Hematopoietic multipotent progenitor cell treated with erythropoietin and hydrocortisone succinate and interleukin-3 and kit ligand, for 6 days (in vitro differentiated cells): ENCODE measurements at regions not wholly inside any gene's neighbourhood (a gene's known extent, or its start where the extent isn't known, plus 50 kb on each side); places are given as distances from the start of the nearest gene placed in this dataset.

ENCODE experiments used
- DNase-seq: peaks from one replicate; pipeline ENCODE4 v3.0.0-alpha.2; 2015

DNA sequence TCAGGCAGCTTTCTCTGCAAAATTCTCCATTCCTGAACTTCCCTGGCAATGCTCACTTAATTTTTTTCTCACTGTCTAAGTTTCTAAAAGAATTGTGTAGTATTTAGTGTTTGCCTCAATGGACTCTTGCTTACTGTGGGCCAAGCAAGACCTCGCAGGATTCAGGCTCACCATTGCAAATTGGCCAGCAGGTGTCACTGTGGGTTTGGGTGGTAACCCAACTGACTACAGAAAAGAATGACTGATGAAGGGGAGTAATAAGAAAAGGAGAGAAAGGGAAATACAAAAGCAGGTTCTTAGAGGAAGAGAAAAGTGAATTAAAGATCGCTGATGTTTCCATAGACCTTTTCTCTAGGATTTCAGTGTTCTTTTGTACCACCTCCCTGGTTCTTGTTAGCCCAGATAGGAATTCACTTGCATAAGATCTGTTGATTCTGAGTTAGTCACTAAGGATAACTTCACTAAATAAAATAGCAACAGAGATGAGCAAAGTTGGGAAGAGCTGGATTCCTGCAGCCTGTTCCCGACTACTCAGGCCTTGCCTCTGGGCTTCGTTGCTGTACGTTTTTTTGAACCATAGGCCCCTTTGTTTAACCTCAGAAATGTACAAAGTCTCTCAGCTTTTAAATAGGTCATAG, 386.5 kb upstream of the DDHD1 start:
- peak; percentile 71 for DNase-seq

DNA sequence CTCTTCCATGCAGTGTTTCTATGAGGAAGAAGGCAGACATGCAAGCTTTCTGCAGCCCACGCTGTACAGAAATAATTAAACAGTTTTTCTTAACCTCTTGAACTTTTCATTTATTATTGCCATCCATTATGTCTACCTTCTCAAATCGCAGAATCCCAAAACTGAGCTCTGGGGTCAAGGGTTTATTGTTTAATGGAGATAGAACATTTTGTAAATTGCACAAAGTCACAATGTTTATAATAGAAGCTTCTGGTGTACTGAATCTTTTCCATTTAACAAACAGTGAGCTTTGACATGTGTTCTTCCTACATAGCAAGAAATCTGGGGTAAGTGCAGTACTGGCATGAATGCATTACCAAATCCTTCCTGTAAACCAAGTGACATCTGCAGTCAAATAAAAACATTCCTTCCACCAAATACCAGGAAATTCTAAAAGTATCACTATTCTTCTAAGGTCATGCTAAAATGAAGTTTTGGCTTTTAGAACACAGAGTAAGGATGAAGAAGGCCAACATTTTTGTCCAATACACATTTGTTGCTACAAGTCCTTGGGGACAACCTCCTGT, 385.3 kb upstream of the DDHD1 start:
- no peak for DNase-seq

DNA sequence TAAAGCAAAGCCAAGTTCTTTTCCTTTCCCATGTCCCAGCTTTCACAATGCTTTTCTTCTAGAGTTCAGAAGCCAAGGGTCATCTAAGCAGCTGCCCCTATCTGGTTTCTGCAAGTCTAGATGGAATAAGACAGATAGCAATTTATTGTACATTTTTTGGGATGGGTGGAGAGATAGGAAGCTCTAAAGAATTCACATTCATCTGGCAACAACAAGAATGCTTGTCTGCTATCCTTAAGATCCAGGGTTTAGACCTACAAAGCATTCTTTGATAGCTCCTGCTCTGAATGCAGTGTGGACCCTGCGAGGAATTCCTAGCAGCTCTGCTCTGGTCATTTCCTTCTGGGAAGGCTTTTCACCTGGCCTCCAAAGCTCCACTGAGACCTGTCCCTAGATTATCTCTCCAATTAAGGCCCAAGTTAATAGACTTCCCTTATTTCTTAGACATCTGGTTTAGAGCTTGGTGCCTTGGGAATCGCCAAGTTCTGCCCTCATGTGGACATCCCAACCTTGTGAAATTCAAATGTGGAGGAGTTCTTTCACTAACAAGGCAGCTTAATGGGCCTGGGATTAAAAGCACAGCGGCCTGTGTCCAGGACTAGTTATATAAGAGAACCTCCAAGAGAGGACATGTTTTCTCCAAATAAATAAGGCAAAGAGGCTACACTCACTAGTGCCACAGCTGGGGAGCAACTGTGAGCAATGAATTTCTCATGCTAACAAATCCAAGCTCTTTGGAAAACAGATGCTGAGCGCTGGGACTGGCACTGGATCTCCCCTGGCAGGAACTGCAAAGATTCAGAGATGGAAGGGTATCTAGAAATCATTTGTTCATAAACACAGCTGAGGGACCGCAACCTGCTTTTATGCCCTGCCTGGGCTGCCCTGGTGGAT, 384.5 kb upstream of the DDHD1 start:
- no peak for DNase-seq

DNA sequence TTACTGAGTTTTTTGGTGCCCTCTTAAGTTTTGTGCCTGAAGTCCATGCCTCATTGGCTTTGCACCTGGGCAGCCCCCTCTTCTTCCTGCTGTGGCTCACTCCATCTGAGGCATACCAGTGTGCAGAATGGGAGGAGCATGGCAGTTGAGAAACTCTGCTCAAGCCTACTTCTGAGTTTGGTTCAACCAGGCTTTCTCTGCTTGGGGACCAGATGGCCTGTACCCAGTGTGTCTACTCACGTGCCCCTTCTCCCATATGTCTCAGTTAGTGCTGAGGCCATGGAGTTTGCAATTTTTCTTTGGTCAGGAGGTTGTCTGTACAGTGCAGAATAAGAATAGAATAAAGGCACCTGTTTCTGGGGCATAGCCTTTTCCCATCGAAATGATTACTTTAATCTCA, 383.3 kb upstream of the DDHD1 start:
- DNase-seq, result no peak

DNA sequence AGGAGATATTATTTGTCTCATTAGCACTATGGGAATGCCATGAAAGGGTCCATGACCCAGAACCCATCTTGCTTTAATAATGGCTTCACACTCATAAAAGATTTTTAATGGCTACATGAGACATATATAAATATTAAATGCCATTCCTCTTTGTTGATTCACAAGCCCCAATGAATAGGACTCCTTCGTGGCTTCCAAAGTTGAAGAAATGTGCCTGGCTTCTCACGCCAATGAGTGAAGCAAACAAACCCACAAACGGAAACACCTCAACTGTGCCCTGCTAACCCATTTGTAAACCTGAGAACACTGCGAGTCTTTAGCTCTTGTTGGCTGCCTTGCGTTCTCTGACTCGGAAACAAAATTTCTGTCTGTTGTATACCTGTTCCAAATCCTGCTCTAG, 381.7 kb upstream of the DDHD1 start:
- no peak for DNase-seq

DNA sequence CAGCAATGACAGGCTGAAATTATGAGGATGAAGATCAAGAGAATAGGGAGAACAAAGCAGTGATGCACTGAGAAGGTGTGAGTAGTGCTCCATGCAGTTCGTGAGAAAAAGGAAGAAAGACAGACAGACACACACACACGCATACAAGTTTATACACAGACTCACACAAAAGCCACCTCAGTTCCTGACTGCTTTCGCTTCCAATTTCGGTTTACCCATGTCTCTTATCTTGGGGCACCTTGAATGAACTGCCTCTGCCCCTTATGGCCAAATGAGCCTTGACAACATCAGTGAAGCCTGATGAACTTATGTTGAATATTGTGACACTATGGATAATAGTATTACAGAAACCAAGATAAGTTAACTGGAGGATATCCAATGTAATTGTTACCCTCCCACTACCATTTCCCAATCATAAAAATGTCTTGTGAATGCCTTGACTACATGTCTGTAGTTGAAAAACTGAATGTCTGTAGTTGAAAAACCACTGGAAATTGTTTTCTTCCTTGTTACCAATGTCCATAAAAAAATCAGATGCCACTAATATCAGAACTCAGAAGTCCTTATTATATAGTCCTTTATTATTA, 380.4 kb upstream of the DDHD1 start:
- DNase-seq, result no peak

DNA sequence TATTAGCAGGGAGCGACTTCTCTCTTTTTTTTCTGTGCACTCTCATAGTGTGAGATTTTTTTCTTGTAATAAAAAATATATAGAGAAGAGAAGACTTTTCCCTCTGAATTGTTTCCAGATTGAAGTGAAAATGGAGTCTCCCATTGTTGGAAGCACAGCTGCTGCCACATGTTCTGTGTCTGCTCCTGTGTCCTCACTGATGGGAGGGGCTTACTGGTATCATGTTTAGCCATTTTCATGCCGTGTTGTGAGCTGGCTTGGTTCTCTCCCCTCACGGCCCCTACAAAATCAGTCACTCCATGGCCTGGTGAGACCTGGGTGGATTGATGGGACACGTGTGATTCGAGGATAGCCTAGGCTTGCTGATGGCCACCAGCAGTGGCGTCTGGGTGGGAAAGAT, 379.7 kb upstream of the DDHD1 start:
- no peak for DNase-seq

DNA sequence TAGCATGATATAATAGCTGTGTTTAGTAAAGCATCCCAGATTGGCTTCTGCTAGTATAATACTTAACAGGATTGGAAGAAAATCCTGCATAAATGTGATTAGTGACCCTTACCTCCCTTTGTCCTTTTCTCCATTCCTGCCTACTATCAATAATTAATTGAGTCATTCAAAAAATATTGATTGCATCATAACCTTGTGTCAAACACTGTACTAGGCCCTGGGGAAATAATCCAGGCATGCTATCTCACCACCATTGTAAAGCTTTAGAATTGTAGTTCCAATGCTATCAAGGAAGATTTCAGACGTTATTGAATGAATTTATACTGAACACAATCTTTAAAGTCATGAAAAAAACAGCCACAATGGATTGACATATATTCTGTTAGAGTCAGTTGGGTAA, 378.6 kb upstream of the DDHD1 start:
- DNase-seq, result no peak

DNA sequence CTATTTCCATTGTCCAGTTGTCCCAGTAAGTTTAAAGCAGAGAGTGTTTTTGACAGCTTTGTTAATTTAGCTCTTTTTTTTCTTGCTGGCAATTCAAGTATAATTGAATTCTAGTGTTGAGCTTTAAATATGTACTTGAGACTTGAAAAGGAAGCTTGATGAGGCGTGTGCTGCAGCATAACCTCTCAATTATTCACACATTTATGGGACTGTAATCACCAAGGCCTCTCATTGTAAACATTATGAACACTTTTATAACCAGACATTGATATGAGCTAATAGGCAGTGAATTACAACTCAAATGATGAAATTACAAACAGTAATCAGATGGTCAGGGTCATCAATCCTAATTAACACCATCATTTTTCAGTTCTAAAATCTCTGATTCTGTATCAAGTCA, 378.0 kb upstream of the DDHD1 start:
- DNase-seq, result no peak

DNA sequence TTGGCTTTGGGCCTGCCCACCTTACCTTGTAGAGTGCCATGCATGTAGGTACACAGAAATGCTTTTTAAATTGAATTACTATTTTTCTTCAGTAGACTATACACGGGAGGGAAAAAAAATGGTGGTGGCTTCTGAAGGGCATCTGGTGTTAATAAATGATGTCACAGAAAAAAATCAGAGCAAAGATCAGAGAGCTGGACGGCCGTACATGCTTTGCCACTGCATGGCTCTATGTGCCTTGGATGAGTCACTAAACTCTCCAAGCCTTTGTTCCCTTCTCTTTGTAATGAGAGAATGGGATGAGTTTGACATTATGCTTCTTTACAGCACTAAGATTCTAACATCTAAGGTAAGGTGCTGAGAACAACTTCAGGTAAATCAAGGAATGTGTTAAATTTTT, 376.4 kb upstream of the DDHD1 start:
- no peak for DNase-seq

DNA sequence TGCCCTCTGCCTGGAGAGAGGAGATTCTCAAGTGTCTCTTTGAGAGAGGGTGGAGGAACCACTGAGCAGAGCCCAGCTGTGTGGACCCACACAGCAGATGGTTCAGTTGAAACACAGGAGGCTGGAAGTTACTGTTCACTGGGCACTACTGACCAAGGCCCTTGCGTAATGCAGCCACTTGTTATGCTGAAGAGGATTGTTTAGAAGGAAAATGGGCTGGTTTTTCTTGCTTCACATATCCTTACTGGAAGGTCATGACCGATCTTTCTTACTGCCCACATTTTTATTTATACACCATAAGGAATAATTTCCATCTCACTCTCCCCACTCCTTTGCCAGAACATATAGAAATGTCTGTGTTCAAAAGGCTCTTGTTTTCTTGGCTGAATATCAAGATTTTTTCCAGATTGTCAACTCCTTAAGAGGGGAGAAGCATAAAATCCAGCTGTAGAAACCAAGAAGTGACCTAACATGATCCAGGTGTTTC, 375.1 kb upstream of the DDHD1 start:
- DNase-seq, result no peak

DNA sequence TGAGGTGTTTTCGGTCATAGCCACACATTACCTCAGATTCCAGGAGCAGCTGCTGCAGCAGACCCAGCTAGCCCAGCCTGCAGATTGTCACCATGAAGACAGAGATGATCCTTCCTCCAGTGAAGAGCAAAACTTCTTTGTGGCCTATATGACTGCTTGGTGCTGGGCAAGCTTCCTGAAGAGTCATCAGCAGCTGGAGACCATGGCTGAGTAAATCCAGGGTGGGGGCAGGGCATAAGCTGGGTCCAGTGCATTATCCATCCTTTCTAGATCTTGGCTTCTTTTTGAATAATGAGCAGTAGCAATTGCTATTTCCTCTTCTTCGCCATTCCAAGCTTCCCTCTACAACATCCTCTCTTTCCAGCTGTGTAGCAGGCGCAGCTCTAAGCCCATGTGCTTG, 373.1 kb upstream of the DDHD1 start:
- DNase-seq, result no peak

DNA sequence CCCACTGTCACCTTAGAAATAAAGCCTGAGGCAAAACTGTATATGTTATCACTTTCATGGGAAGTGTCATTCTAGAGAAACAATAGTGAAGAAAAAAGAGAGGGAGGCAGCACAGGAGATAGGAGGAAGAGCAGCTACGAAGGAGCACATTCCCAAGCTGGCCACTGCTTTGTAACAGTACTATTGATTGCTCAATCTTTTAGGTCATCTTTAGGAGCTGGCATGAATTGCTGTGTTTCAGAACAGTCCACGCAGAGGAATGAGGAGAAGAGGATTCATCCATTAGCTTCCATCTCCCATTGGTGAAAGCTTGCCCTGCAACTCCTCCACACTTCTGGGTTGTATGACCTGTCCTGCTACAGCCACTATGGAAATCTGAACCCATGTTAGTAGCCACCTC, 372.5 kb upstream of the DDHD1 start:
- no peak for DNase-seq

DNA sequence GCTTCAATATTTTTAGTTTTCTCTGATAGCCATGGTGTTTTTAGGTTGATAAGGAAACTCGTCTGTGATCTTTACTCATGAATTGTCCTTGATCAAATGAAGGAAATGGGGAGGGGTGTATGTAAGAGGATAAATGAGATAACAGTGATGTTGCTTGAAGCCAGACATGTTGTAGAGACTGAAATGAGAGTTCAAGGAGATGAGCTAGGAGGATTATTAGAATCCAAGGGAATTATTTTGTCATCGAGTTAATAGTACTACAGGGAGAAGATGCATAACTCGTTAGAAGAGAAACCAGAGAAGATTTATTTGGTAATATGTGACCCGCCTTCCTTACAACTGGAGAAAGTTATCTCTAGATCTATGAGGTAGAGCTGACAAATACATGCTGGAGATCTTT, 371.3 kb upstream of the DDHD1 start:
- DNase-seq, result no peak

DNA sequence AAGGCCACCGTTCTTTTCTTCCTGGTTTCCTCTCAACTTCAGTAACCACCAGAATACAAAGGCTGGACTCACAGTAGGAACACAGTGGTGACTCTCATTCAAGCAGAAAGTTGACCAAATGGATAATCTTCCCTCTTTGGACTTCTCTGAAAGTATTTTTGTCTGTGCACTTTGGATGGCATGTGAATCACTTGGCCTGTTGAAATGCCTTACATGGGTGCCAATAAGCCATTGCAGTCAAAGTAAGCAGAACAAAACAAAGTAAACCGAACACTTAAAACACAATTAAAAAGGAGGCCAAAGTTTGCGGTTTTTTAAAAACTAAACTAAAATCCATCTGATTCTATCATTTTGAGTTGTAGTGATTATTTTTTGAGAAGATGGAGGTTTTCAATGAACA, 370.1 kb upstream of the DDHD1 start:
- DNase-seq, result no peak

DNA sequence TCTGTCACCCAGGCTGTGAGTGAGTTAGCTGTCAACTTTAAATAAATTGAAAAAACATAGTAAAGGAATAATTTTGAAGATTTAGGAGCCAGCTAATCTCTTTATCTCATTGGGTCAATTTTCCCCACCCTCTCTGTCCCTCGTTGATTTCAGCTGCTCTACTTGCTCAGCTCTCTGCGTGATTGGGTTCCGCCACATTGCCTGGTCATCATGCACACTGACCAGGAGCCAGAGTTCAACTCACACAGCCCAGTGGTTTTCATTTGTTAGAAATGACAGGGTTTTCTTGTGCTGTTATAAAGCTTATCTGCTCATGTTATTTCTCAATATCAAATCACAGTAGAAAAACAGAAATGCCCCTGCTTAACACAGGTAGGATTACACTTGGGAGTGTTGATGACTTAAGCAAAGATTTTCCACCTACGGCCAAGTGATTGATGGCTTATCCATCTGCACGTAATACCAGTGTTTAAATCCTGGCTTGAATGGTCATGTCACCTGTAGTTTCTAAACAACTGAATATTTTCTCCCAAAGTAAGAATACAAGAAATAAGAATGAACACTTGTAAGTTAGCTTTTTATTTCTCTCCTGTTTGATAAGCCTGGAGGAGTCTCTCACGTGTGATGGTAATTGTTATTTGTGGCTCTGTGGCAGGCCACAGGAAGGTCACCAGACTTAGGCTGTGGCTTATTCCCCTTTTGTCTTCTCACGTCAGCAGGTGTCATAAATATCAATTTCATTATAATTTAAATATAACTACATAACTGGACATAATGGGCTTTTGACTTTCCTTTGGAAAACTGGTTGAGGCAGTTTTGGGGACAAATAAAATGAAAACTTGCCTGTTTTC, 367.2 kb upstream of the DDHD1 start:
- DNase-seq, result no peak

DNA sequence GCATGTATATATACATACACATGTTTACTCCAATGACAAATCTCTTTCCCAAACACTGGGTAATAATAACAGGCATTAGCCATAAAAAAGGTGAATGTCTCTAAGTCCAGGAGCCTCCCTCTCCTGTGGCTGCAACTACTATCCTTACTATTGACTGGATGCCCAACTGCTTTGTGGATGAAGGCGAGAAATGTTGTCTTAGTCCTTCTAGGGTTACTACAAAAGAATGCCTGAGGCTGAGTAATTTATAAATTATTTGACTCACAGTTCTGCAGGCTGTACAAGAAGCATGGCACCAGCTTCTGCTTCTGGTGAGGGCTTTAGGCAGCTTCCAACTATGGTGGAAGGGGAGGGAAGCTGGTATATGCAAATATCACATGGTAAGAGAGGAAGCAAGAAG, 366.0 kb upstream of the DDHD1 start:
- DNase-seq, result no peak

DNA sequence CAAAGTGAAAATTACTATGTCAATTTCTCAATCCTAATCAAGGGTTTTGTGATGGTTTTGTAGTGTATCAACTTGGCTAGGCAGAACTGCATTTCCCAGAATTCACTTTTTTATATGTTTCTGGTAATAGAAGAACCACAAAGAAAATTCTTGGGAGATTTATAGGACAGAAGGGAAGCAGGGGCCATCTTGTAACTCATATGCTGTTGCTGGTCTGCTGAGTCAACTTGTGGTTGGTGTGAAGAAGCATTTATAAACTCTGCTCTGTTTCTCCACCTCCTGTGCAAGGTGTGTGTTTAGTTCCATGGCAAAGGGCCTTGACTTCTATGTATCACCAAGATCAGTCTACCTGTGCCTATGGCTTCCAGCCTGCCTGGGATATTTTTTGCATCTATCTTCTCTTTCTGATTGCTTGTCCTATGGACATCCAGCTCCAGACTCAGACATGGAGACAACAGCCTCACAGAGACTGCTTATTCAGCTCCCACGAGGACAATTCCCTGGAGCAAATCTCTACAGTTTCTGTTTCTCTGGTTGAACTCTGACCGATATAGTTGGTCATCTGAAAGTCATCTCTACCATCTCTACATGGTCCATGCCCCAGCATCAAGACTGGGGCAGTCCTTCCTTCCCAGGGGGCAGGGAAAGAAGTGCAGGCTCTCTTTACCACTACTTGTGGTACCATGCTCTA, 364.3 kb upstream of the DDHD1 start:
- no peak for DNase-seq

DNA sequence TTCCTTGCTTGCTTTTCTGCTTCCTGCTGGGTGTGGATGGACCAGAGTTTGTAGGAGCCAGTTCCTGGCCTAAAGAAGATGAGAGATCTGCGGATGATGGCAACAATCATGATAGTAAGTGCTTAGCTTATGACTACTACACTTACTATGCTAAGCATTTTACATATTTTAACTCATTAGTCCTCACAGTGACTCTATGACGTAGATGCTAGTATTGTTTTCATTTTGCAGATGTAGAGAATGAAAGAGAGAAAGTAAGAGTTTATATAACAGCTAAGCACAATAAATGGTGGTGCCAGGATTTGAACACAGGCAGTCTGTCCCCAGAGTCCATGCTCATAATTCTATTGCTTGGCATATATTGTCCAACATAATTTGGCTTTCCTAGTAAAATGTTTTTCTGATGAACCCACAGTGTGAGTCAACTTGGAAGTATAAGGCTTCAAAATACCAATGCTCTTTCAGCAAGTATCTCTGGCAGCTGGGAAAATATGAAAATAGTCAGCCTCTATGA, 363.2 kb upstream of the DDHD1 start:
- no peak for DNase-seq

DNA sequence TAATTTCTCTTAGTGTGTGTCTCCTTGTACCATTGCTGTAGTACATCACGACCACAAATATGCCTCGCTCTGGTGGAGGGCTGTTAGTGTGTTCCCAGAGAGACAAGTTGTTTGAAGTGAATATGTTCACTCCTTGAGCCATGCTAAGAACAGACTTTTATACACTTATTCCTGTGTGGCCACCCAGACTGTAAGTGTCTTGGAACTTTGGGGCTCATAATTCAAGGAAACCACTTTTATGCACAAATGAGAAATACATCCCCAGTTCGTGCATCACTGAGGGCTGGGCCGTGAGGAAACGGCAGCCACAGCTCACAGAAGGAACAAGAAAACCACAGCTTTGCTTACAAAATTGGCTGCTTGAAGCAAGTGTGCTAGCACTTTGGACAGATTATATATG, 362.2 kb upstream of the DDHD1 start:
- DNase-seq, result peak; percentile 6

DNA sequence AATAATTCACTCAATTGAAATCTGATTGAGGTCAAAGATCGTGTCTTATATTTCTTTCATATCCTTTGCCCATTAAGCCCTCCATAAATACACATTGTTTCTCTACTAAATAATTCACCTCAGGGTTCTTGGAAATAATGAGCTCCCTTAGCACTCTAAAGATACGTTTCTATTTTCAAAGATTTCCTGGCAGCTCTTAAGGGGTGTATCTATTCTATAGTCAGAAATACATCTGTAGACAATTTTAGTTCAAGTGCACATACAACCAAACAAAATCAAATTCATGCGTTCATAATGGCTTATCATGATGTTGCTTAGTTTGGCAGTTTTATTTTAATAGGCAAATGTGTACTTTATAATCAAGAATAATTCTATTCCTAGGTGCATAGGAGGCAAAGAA, 361.1 kb upstream of the DDHD1 start:
- no peak for DNase-seq
